GM18861 (cell line): ENCODE measurements at regions not wholly inside any gene's neighbourhood (a gene's known extent, or its start where the extent isn't known, plus 50 kb on each side); places are given as distances from the start of the nearest gene placed in this dataset.

Experiments
- ATAC-seq: cut with Tn5 transposase; IDR thresholded peaks from one replicate; pipeline ENCODE4 v1.9.1; 2021; ENCODE audit not compliant: unreplicated experiment

- no peak for ATAC-seq
Measured at GRCh38 chr9:107755246-107755645, 265.7 kb upstream of the KLF4 start.

GRCh38 chr9:107751567-107752210, 262.1 kb upstream of the KLF4 start:
- ATAC-seq: peak; percentile 82

- ATAC-seq: no peak
Measured at GRCh38 chr9:107750741-107751566, 261.4 kb upstream of the KLF4 start.

- no peak for ATAC-seq
Measured at GRCh38 chr9:107749787-107750444, 260.3 kb upstream of the KLF4 start.

- ATAC-seq: no peak
Measured at GRCh38 chr9:107744873-107745272, 255.3 kb upstream of the KLF4 start.

- no peak for ATAC-seq
Measured at GRCh38 chr9:107742531-107743309, 253.2 kb upstream of the KLF4 start.

GRCh38 chr9:107740088-107740980, 250.8 kb upstream of the KLF4 start:
- no peak for ATAC-seq

GRCh38 chr9:107739601-107740082, 250.1 kb upstream of the KLF4 start:
- ATAC-seq: no peak

- ATAC-seq: no peak
Measured at GRCh38 chr9:107738789-107739188, 249.2 kb upstream of the KLF4 start.

- no peak for ATAC-seq
Measured at GRCh38 chr9:107737987-107738743, 248.6 kb upstream of the KLF4 start.

- ATAC-seq: no peak
Measured at GRCh38 chr9:107737610-107737986, 248.0 kb upstream of the KLF4 start.

GRCh38 chr9:107735821-107736220, 246.3 kb upstream of the KLF4 start:
- no peak for ATAC-seq

GRCh38 chr9:107734256-107735013, 244.9 kb upstream of the KLF4 start:
- ATAC-seq: no peak

GRCh38 chr9:107733523-107733894, 243.9 kb upstream of the KLF4 start:
- ATAC-seq: no peak

- no peak for ATAC-seq
Measured at GRCh38 chr9:107732781-107733522, 243.4 kb upstream of the KLF4 start.

GRCh38 chr9:107731115-107731762, 241.7 kb upstream of the KLF4 start:
- no peak for ATAC-seq

- no peak for ATAC-seq
Measured at GRCh38 chr9:107730666-107731065, 241.1 kb upstream of the KLF4 start.
